ENCODE measurements at regions not wholly inside any gene's neighbourhood (a gene's known extent, or its start where the extent isn't known, plus 50 kb on each side); places are given as distances from the start of the nearest gene placed in this dataset.

GRCh38 chr12:128164533-128164932 lies 102.4 kb upstream of the TMEM132C start:
- Histone ChIP-seq H3K9me3 (ENCODE audit: insufficient read depth, low read length) (no peaks in the 10 kb centered on the region), H4K20me1 (ENCODE audit: low read depth, low read length) (no peaks in the 10 kb centered on the region), H3K27me3 (ENCODE audit: low read length) (no peaks in the 10 kb centered on the region), H3K9ac (ENCODE audit: low read length) (no peak overlapping the region), H3K27ac (ENCODE audit: low read depth, low read length) (no peak overlapping the region), H3K4me3 (ENCODE audit: insufficient read depth, low read length, poor library complexity, severe bottlenecking) (no peak overlapping the region), H3K79me2 (ENCODE audit: insufficient read depth, low read length) (no peaks in the 10 kb centered on the region), H3K4me2 (ENCODE audit: low read depth, low read length, poor library complexity, severe bottlenecking) (no peak overlapping the region), H3K36me3 (ENCODE audit: low read length) (no peaks in the 10 kb centered on the region), H3F3A (ENCODE audit: insufficient read depth) (no peaks in the 10 kb centered on the region), H3K9me2 (replicated peaks; ENCODE audit: insufficient read depth, low read length) (no peaks in the 10 kb centered on the region), H2AFZ (ENCODE audit: low read depth, low read length, severe bottlenecking) (no peak overlapping the region)
- TF ChIP-seq CTCF (IDR thresholded peaks at IDR 0.05; ENCODE audit: insufficient read depth, low read length, poor library complexity, severe bottlenecking) (no peak), EZH2phosphoT487 (conservative IDR thresholded peaks at IDR 0.05; ENCODE audit: low read length) (no peak)

- Histone ChIP-seq H3K79me2 (ENCODE audit: insufficient read depth, low read length) (no peaks in the 10 kb centered on the region), H3F3A (ENCODE audit: insufficient read depth) (no peaks in the 10 kb centered on the region), H3K9me3 (ENCODE audit: insufficient read depth, low read length) (no peaks in the 10 kb centered on the region), H3K4me3 (ENCODE audit: insufficient read depth, low read length, poor library complexity, severe bottlenecking) (no peak overlapping the region), H3K27ac (ENCODE audit: low read depth, low read length) (no peak overlapping the region), H3K9ac (ENCODE audit: low read length) (no peak overlapping the region), H4K20me1 (ENCODE audit: low read depth, low read length) (no peaks in the 10 kb centered on the region), H2AFZ (ENCODE audit: low read depth, low read length, severe bottlenecking) (no peak overlapping the region), H3K36me3 (ENCODE audit: low read length) (no peaks in the 10 kb centered on the region), H3K27me3 (ENCODE audit: low read length) (no peaks in the 10 kb centered on the region), H3K4me2 (ENCODE audit: low read depth, low read length, poor library complexity, severe bottlenecking) (no peak overlapping the region), H3K9me2 (replicated peaks; ENCODE audit: insufficient read depth, low read length) (no peaks in the 10 kb centered on the region)
- TF ChIP-seq EZH2phosphoT487 (conservative IDR thresholded peaks at IDR 0.05; ENCODE audit: low read length) (no peak), CTCF (IDR thresholded peaks at IDR 0.05; ENCODE audit: insufficient read depth, low read length, poor library complexity, severe bottlenecking) (no peak)
Observed at GRCh38 chr12:128165387-128165786, 101.6 kb upstream of the TMEM132C start.

GRCh38 chr12:128168273-128168672 lies 98.7 kb upstream of the TMEM132C start:
- H3K4me2 ChIP-seq (ENCODE audit: low read depth, low read length, poor library complexity, severe bottlenecking) = no peak overlapping the region
- no peaks in the 10 kb centered on the region for H3K27me3 ChIP-seq (ENCODE audit: low read length)
- no peaks in the 10 kb centered on the region for H4K20me1 ChIP-seq (ENCODE audit: low read depth, low read length)
- no peaks in the 10 kb centered on the region for H3K9me3 ChIP-seq (ENCODE audit: insufficient read depth, low read length)
- no peak overlapping the region for H2AFZ ChIP-seq (ENCODE audit: low read depth, low read length, severe bottlenecking)
- no peak overlapping the region for H3K27ac ChIP-seq (ENCODE audit: low read depth, low read length)
- no peaks in the 10 kb centered on the region for H3K36me3 ChIP-seq (ENCODE audit: low read length)
- TF ChIP-seq CTCF (IDR thresholded peaks at IDR 0.05; ENCODE audit: insufficient read depth, low read length, poor library complexity, severe bottlenecking) (no peak), EZH2phosphoT487 (conservative IDR thresholded peaks at IDR 0.05; ENCODE audit: low read length) (no peak)
- no peak overlapping the region for H3K4me3 ChIP-seq (ENCODE audit: insufficient read depth, low read length, poor library complexity, severe bottlenecking)
- no peaks in the 10 kb centered on the region for H3K79me2 ChIP-seq (ENCODE audit: insufficient read depth, low read length)
- no peaks in the 10 kb centered on the region for H3K9me2 ChIP-seq (replicated peaks; ENCODE audit: insufficient read depth, low read length)
- H3K9ac ChIP-seq (ENCODE audit: low read length) = no peak overlapping the region
- no peaks in the 10 kb centered on the region for H3F3A ChIP-seq (ENCODE audit: insufficient read depth)
